HepG2 (cell line): ENCODE measurements at regions not wholly inside any gene's neighbourhood (a gene's known extent, or its start where the extent isn't known, plus 50 kb on each side); places are given as distances from the start of the nearest gene placed in this dataset.

ENCODE experiments used
- E2F5 ChIP-seq: sonication (generic); formaldehyde crosslinking; conservative IDR thresholded peaks from 2 replicates; pipeline ENCODE4 v1.4.0; 2020; ENCODE audit warnings: missing genetic modification reagents
- EED ChIP-seq: sonication (generic); formaldehyde crosslinking; IDR thresholded peaks from 2 replicates; pipeline ENCODE4 v1.5.0; 2020; ENCODE audit warnings: mild to moderate bottlenecking, missing genetic modification reagents
- FOXM1 ChIP-seq: sonication (generic); formaldehyde crosslinking; IDR thresholded peaks from 2 replicates; pipeline ENCODE4 v1.5.0; 2020; ENCODE audit warnings: missing genetic modification reagents
- KDM4B ChIP-seq: sonication (generic); formaldehyde crosslinking; IDR thresholded peaks from 2 replicates; pipeline ENCODE4 v1.4.0; 2020; ENCODE audit warnings: missing genetic modification reagents
- NONO ChIP-seq, 2 experiments: fragments of 450-650 bp in 1 of 2; sonication (generic) in 1 of 2; formaldehyde crosslinking in 1 of 2; IDR thresholded peaks in 1 of 2; conservative IDR thresholded peaks in 1 of 2; 2 replicates each; pipeline versions ENCODE4 v1.6.1 to v1.8.0; 2017 to 2022; ENCODE audit warnings: mild to moderate bottlenecking in 1 of 2, missing genetic modification reagents in 1 of 2, moderate library complexity in 1 of 2
- SAFB2 ChIP-seq: sonication (generic); formaldehyde crosslinking; IDR thresholded peaks from 2 replicates; pipeline ENCODE4 v1.5.1; 2020; ENCODE audit warnings: missing genetic modification reagents, low read depth, mild to moderate bottlenecking, borderline replicate concordance
- SNAI1 ChIP-seq: sonication (generic); formaldehyde crosslinking; IDR thresholded peaks from 2 replicates; pipeline ENCODE4 v1.5.0; 2020; ENCODE audit warnings: mild to moderate bottlenecking, missing genetic modification reagents, borderline replicate concordance
- TCF12 ChIP-seq, 2 experiments: fragments of 450-650 bp in 1 of 2; sonication (generic) in 1 of 2; formaldehyde crosslinking in 1 of 2; IDR thresholded peaks; 2 replicates each; pipeline versions ENCODE4 v1.6.1 to v1.8.0; 2017 to 2022; ENCODE audit warnings: antibody characterized with exemption in 1 of 2, mild to moderate bottlenecking in 1 of 2, missing genetic modification reagents in 1 of 2, moderate library complexity in 1 of 2
- ZBTB8A ChIP-seq: sonication (generic); formaldehyde crosslinking; IDR thresholded peaks from 2 replicates; pipeline ENCODE4 v1.4.0; 2020; ENCODE audit warnings: mild to moderate bottlenecking, low read depth, missing genetic modification reagents, borderline replicate concordance
- ZMAT3 ChIP-seq: sonication (generic); formaldehyde crosslinking; conservative IDR thresholded peaks from 2 replicates; pipeline ENCODE4 v1.7.0; 2021; ENCODE audit warnings: missing genetic modification reagents
- ZNF329 ChIP-seq: sonication (generic); formaldehyde crosslinking; IDR thresholded peaks from 2 replicates; pipeline ENCODE4 v1.9.0; 2021; ENCODE audit warnings: low read depth, mild to moderate bottlenecking, missing genetic modification reagents
- ZNF670 ChIP-seq: sonication (generic); formaldehyde crosslinking; IDR thresholded peaks from 2 replicates; pipeline ENCODE4 v1.8.0; 2022; ENCODE audit warnings: mild to moderate bottlenecking, missing genetic modification reagents, borderline replicate concordance
- ZNF766 ChIP-seq: sonication (generic); formaldehyde crosslinking; IDR thresholded peaks from 2 replicates; pipeline ENCODE4 v1.5.0; 2020; ENCODE audit warnings: missing genetic modification reagents, borderline replicate concordance
- ZSCAN31 ChIP-seq: sonication (generic); formaldehyde crosslinking; IDR thresholded peaks from 2 replicates; pipeline ENCODE4 v1.5.0; 2020; ENCODE audit warnings: low read depth, mild to moderate bottlenecking, missing genetic modification reagents
- TF ChIP-seq, protein P1 (sequence below): sonication (generic); formaldehyde crosslinking; IDR thresholded peaks from 2 replicates; pipeline ENCODE4 v1.8.1; 2023; ENCODE audit warnings: mild to moderate bottlenecking, inconsistent platforms, moderate library complexity, missing genetic modification reagents, borderline replicate concordance
- TF ChIP-seq, protein P2 (sequence below): sonication (generic); formaldehyde crosslinking; IDR thresholded peaks from 2 replicates; pipeline ENCODE4 v1.5.0; 2020; ENCODE audit warnings: missing genetic modification reagents
- TF ChIP-seq, protein P3 (sequence below): sonication (generic); formaldehyde crosslinking; IDR thresholded peaks from 2 replicates; pipeline ENCODE4; 2020; ENCODE audit warnings: missing genetic modification reagents, mild to moderate bottlenecking, borderline replicate concordance
- TF ChIP-seq, protein P4 (sequence below): sonication (generic); formaldehyde crosslinking; IDR thresholded peaks from 2 replicates; pipeline ENCODE4 v1.5.1; 2020; ENCODE audit warnings: missing genetic modification reagents, mild to moderate bottlenecking, borderline replicate concordance

- TF ChIP-seq, protein P1, sequence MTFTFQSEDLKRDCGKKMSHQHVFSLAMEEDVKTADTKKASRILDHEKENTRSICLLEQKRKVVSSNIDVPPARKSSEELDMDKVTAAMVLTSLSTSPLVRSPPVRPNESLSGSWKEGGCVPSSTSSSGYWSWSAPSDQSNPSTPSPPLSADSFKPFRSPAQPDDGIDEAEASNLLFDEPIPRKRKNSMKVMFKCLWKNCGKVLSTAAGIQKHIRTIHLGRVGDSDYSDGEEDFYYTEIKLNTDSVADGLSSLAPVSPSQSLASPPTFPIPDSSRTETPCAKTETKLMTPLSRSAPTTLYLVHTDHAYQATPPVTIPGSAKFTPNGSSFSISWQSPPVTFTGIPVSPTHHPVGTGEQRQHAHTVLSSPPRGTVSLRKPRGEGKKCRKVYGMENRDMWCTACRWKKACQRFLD (CRISPR knock-in tag), result no peak
- TF ChIP-seq ZNF766 (CRISPR knock-in tag), result no peak; the same call in 1 of the 2 replicates
- TF ChIP-seq, protein P2, sequence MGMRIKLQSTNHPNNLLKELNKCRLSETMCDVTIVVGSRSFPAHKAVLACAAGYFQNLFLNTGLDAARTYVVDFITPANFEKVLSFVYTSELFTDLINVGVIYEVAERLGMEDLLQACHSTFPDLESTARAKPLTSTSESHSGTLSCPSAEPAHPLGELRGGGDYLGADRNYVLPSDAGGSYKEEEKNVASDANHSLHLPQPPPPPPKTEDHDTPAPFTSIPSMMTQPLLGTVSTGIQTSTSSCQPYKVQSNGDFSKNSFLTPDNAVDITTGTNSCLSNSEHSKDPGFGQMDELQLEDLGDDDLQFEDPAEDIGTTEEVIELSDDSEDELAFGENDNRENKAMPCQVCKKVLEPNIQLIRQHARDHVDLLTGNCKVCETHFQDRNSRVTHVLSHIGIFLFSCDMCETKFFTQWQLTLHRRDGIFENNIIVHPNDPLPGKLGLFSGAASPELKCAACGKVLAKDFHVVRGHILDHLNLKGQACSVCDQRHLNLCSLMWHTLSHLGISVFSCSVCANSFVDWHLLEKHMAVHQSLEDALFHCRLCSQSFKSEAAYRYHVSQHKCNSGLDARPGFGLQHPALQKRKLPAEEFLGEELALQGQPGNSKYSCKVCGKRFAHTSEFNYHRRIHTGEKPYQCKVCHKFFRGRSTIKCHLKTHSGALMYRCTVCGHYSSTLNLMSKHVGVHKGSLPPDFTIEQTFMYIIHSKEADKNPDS, result no peak
- TF ChIP-seq SAFB2 (CRISPR knock-in tag), result no peak
- no peak for TF ChIP-seq ZNF329 (CRISPR knock-in tag)
- TF ChIP-seq ZBTB8A, result no peak
- TF ChIP-seq KDM4B, result no peak; the same call in 1 of the 2 replicates
- peak; percentile 86; the same call in 1 of the 2 replicates for TF ChIP-seq SNAI1 (CRISPR knock-in tag)
- TF ChIP-seq NONO (IDR thresholded peaks at IDR 0.05), result no peak
- TF ChIP-seq NONO (CRISPR knock-in tag; conservative IDR thresholded peaks at IDR 0.05), result peak; percentile 71
- no peak for TF ChIP-seq ZMAT3 (CRISPR knock-in tag)
- TF ChIP-seq, protein P3, sequence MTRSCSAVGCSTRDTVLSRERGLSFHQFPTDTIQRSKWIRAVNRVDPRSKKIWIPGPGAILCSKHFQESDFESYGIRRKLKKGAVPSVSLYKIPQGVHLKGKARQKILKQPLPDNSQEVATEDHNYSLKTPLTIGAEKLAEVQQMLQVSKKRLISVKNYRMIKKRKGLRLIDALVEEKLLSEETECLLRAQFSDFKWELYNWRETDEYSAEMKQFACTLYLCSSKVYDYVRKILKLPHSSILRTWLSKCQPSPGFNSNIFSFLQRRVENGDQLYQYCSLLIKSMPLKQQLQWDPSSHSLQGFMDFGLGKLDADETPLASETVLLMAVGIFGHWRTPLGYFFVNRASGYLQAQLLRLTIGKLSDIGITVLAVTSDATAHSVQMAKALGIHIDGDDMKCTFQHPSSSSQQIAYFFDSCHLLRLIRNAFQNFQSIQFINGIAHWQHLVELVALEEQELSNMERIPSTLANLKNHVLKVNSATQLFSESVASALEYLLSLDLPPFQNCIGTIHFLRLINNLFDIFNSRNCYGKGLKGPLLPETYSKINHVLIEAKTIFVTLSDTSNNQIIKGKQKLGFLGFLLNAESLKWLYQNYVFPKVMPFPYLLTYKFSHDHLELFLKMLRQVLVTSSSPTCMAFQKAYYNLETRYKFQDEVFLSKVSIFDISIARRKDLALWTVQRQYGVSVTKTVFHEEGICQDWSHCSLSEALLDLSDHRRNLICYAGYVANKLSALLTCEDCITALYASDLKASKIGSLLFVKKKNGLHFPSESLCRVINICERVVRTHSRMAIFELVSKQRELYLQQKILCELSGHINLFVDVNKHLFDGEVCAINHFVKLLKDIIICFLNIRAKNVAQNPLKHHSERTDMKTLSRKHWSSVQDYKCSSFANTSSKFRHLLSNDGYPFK (CRISPR knock-in tag), result no peak
- no peak for TF ChIP-seq TCF12 (IDR thresholded peaks at IDR 0.05)
- 0 out of 2 replicates have a peak, but pooled peaks have one; percentile 42 for TF ChIP-seq TCF12 (CRISPR knock-in tag; IDR thresholded peaks at IDR 0.05)
- no peak for TF ChIP-seq ZSCAN31 (CRISPR knock-in tag)
- TF ChIP-seq, protein P4, sequence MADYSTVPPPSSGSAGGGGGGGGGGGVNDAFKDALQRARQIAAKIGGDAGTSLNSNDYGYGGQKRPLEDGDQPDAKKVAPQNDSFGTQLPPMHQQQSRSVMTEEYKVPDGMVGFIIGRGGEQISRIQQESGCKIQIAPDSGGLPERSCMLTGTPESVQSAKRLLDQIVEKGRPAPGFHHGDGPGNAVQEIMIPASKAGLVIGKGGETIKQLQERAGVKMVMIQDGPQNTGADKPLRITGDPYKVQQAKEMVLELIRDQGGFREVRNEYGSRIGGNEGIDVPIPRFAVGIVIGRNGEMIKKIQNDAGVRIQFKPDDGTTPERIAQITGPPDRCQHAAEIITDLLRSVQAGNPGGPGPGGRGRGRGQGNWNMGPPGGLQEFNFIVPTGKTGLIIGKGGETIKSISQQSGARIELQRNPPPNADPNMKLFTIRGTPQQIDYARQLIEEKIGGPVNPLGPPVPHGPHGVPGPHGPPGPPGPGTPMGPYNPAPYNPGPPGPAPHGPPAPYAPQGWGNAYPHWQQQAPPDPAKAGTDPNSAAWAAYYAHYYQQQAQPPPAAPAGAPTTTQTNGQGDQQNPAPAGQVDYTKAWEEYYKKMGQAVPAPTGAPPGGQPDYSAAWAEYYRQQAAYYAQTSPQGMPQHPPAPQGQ (CRISPR knock-in tag), result no peak
- TF ChIP-seq E2F5 (CRISPR knock-in tag), result no peak
- TF ChIP-seq FOXM1 (CRISPR knock-in tag), result no peak
- no peak for TF ChIP-seq ZNF670 (CRISPR knock-in tag)
- no peak for TF ChIP-seq EED (CRISPR knock-in tag)
These were observed 83.6 kb downstream of the SIK1 start (continued) for GRCh38 chr21:43343095-43343991.
